Type B pancreatic cell (in vitro differentiated cells): ENCODE measurements at regions not wholly inside any gene's neighbourhood (a gene's known extent, or its start where the extent isn't known, plus 50 kb on each side); places are given as distances from the start of the nearest gene placed in this dataset.

Experiments used
- DNase-seq: peaks from one replicate; pipeline ENCODE4 v3.0.0; 2021; ENCODE audit warnings: mixed read lengths; ENCODE audit not compliant: unreplicated experiment; ENCODE audit errors: extremely low spot score
- H3K27ac Mint-ChIP-seq: 2 replicates; pipeline ENCODE4 v1.8.0; 2021; ENCODE audit warnings: mild to moderate bottlenecking, mixed read lengths
- H3K27me3 Mint-ChIP-seq: 2 replicates; pipeline ENCODE4 v1.8.0; 2021; ENCODE audit warnings: mixed read lengths
- H3K36me3 Mint-ChIP-seq: 2 replicates; pipeline ENCODE4 v1.8.0; 2021; ENCODE audit warnings: mixed read lengths
- H3K4me1 Mint-ChIP-seq: one replicate; pipeline ENCODE4 v1.8.0; 2021; ENCODE audit warnings: mixed read lengths; ENCODE audit not compliant: unreplicated experiment
- H3K4me3 Mint-ChIP-seq: 2 replicates; pipeline ENCODE4 v1.8.0; 2021; ENCODE audit warnings: mild to moderate bottlenecking, mixed read lengths
- H3K9me3 Mint-ChIP-seq: 2 replicates; pipeline ENCODE4 v1.8.0; 2021; ENCODE audit warnings: mixed read lengths
- CTCF ChIP-seq: fragments of 200-600 bp; sonication (generic); conservative IDR thresholded peaks from 2 replicates; pipeline ENCODE4 v1.5.0; 2021; ENCODE audit warnings: antibody characterized with exemption, mild to moderate bottlenecking

- TF ChIP-seq CTCF, result no peak
- no peaks in the 10 kb centered on the region for H3K4me1 Mint-ChIP-seq
- no peaks in the 10 kb centered on the region for H3K36me3 Mint-ChIP-seq
- no peaks in the 10 kb centered on the region for H3K27me3 Mint-ChIP-seq
- H3K4me3 Mint-ChIP-seq, result no peak overlapping the region
- H3K9me3 Mint-ChIP-seq, result no peaks in the 10 kb centered on the region
- H3K27ac Mint-ChIP-seq, result no peak overlapping the region
- no peak for DNase-seq
Measured at GRCh38 chrX:34371754-34372153, 239.6 kb upstream of the FAM47A start.

GRCh38 chrX:34365471-34365870 lies 233.4 kb upstream of the FAM47A start:
- H3K27ac Mint-ChIP-seq, result no peak overlapping the region
- H3K27me3 Mint-ChIP-seq, result no peaks in the 10 kb centered on the region
- peak; percentile 76 for TF ChIP-seq CTCF
- no peak overlapping the region for H3K4me3 Mint-ChIP-seq
- H3K4me1 Mint-ChIP-seq, result peaks cover 5% of the 10 kb centered on the region
- no peaks in the 10 kb centered on the region for H3K9me3 Mint-ChIP-seq
- no peaks in the 10 kb centered on the region for H3K36me3 Mint-ChIP-seq
- DNase-seq, result no peak

- DNase-seq, result no peak
- H3K27me3 Mint-ChIP-seq, result no peaks in the 10 kb centered on the region
- H3K4me1 Mint-ChIP-seq, result no peaks in the 10 kb centered on the region
- peak overlapping the region; percentile 30 for H3K27ac Mint-ChIP-seq
- no peaks in the 10 kb centered on the region for H3K9me3 Mint-ChIP-seq
- TF ChIP-seq CTCF, result no peak
- H3K36me3 Mint-ChIP-seq, result no peaks in the 10 kb centered on the region
- no peak overlapping the region for H3K4me3 Mint-ChIP-seq
Measured at GRCh38 chrX:34350561-34351335, 218.6 kb upstream of the FAM47A start.

- Mint-ChIP-seq H3K4me1 (peaks cover 6% of the 10 kb centered on the region), H3K27me3 (no peaks in the 10 kb centered on the region), H3K9me3 (no peaks in the 10 kb centered on the region), H3K4me3 (no peak overlapping the region), H3K36me3 (no peaks in the 10 kb centered on the region), H3K27ac (no peak overlapping the region)
- DNase-seq, result no peak
- no peak for TF ChIP-seq CTCF
Measured at GRCh38 chrX:34343001-34343400, 210.9 kb upstream of the FAM47A start.

GRCh38 chrX:34341814-34342213 lies 209.7 kb upstream of the FAM47A start:
- Mint-ChIP-seq H3K4me3 (no peak overlapping the region), H3K27ac (no peak overlapping the region), H3K9me3 (no peaks in the 10 kb centered on the region), H3K27me3 (no peaks in the 10 kb centered on the region), H3K4me1 (peaks cover 6% of the 10 kb centered on the region), H3K36me3 (no peaks in the 10 kb centered on the region)
- DNase-seq, result no peak
- no peak for TF ChIP-seq CTCF
